HEK293T (cell line): ENCODE measurements at regions not wholly inside any gene's neighbourhood (a gene's known extent, or its start where the extent isn't known, plus 50 kb on each side); places are given as distances from the start of the nearest gene placed in this dataset.

Experiments used
- CTCF ChIA-PET: fragments of 350-600 bp; formaldehyde crosslinking; extraction: SDS; loops from one replicate; lab custom pipeline; 2021; ENCODE audit warnings: antibody characterized with exemption, inconsistent platforms; lab: Yijun Ruan, JAX
- POLR2A ChIA-PET: fragments of 350-600 bp; formaldehyde crosslinking; extraction: SDS; loops from one replicate; lab custom pipeline; 2020; ENCODE audit warnings: antibody characterized with exemption, inconsistent platforms; lab: Yijun Ruan, JAX
- DNase-seq: peaks from one replicate; pipeline ENCODE4 v3.0.0; 2012; ENCODE audit warnings: mixed read lengths; ENCODE audit errors: extremely low spot score
- ARNT ChIP-seq: fragments of 450-650 bp; IDR thresholded peaks from 2 replicates; pipeline ENCODE4 v1.6.1; 2017; ENCODE audit warnings: mild to moderate bottlenecking
- BHLHE40 ChIP-seq: fragments of 450-650 bp; IDR thresholded peaks from 2 replicates; pipeline ENCODE4 v1.6.1; 2016; ENCODE audit warnings: mild to moderate bottlenecking, moderate library complexity, borderline replicate concordance
- CTBP1 ChIP-seq: fragments of 450-650 bp; IDR thresholded peaks from 2 replicates; pipeline ENCODE4 v1.6.1; 2016; ENCODE audit warnings: borderline replicate concordance
- ELF4 ChIP-seq: fragments of 450-650 bp; IDR thresholded peaks from 2 replicates; pipeline ENCODE4 v1.6.1; 2017; ENCODE audit warnings: antibody characterized with exemption
- FOXA1 ChIP-seq: fragments of 450-650 bp; IDR thresholded peaks from 2 replicates; pipeline ENCODE4 v1.6.1; 2016; ENCODE audit warnings: mild to moderate bottlenecking
- FOXK2 ChIP-seq: fragments of 450-650 bp; IDR thresholded peaks from 2 replicates; pipeline ENCODE4 v1.6.1; 2016; ENCODE audit warnings: mild to moderate bottlenecking
- FOXM1 ChIP-seq: fragments of 450-650 bp; IDR thresholded peaks from 2 replicates; pipeline ENCODE4 v1.6.1; 2017; ENCODE audit warnings: mild to moderate bottlenecking, borderline replicate concordance
- HDGF ChIP-seq: fragments of 450-650 bp; IDR thresholded peaks from 2 replicates; pipeline ENCODE4 v1.6.1; 2017; ENCODE audit warnings: antibody characterized with exemption, borderline replicate concordance
- L3MBTL2 ChIP-seq: fragments of 450-650 bp; conservative IDR thresholded peaks from 2 replicates; pipeline ENCODE4 v1.6.1; 2016; ENCODE audit warnings: mild to moderate bottlenecking
- LEF1 ChIP-seq: fragments of 450-650 bp; IDR thresholded peaks from 2 replicates; pipeline ENCODE4 v1.6.1; 2017; ENCODE audit warnings: mild to moderate bottlenecking, borderline replicate concordance
- NFRKB ChIP-seq: fragments of 450-650 bp; IDR thresholded peaks from 2 replicates; pipeline ENCODE4 v1.6.1; 2016; ENCODE audit warnings: mild to moderate bottlenecking, moderate library complexity
- PKNOX1 ChIP-seq: fragments of 450-650 bp; IDR thresholded peaks from 2 replicates; pipeline ENCODE4 v1.6.1; 2016
- SP1 ChIP-seq: fragments of 450-650 bp; IDR thresholded peaks from 2 replicates; pipeline ENCODE4 v1.6.1; 2017
- SUZ12 ChIP-seq: fragments of 450-650 bp; IDR thresholded peaks from 2 replicates; pipeline ENCODE4 v1.6.1; 2016; ENCODE audit warnings: mild to moderate bottlenecking
- TARDBP ChIP-seq: fragments of 450-650 bp; IDR thresholded peaks from 2 replicates; pipeline ENCODE4 v1.6.1; 2016
- ZNF384 ChIP-seq: fragments of 450-650 bp; IDR thresholded peaks from 2 replicates; pipeline ENCODE4 v1.6.1; 2016

GRCh38 chr18:75154259-75154658 is 54.7 kb downstream of the PTGR3 start:
- CTCF ChIA-PET = no interaction called here
- DNase-seq = no peak
- POLR2A ChIA-PET = no interaction called here
- TF ChIP-seq FOXA1 (no peak), LEF1 (no peak), HDGF (no peak), L3MBTL2 (no peak), SP1 (no peak), NFRKB (no peak)

- TF ChIP-seq ELF4 (no peak), SUZ12 (no peak), SP1 (no peak), PKNOX1 (no peak), HDGF (no peak), FOXA1 (no peak), ZNF384 (no peak), L3MBTL2 (no peak), TARDBP (no peak), CTBP1 (no peak), FOXM1 (no peak), BHLHE40 (no peak), FOXK2 (no peak), ARNT (no peak)
- ChIA-PET CTCF (no interaction called here), POLR2A (no interaction called here)
- no peak for DNase-seq
Measured at GRCh38 chr18:75143851-75144250, 65.1 kb downstream of the PTGR3 start.

- no peak for DNase-seq
- POLR2A ChIA-PET = no interaction called here
- no peak for TF ChIP-seq NFRKB
- TF ChIP-seq BHLHE40 = no peak
- no peak for TF ChIP-seq LEF1
- no peak for TF ChIP-seq ZNF384
- no peak for TF ChIP-seq CTBP1
- TF ChIP-seq TARDBP = no peak
- no peak for TF ChIP-seq L3MBTL2
- TF ChIP-seq PKNOX1 = no peak
- TF ChIP-seq ELF4 = no peak
- TF ChIP-seq ARNT = no peak
- no peak for TF ChIP-seq FOXM1
- no peak for TF ChIP-seq FOXA1
- no peak for TF ChIP-seq HDGF
- no peak for TF ChIP-seq SP1
- TF ChIP-seq SUZ12 = no peak
- no peak for TF ChIP-seq FOXK2
- CTCF ChIA-PET = no interaction called here
Measured at GRCh38 chr18:75142677-75143076, 66.3 kb downstream of the PTGR3 start.

GRCh38 chr18:75141734-75142133 is 67.2 kb downstream of the PTGR3 start:
- DNase-seq = no peak
- TF ChIP-seq CTBP1 (no peak), SP1 (no peak), BHLHE40 (no peak), L3MBTL2 (no peak), LEF1 (no peak), ZNF384 (no peak), PKNOX1 (no peak), TARDBP (no peak), FOXM1 (no peak), ARNT (no peak), FOXA1 (no peak)
- ChIA-PET CTCF (no interaction called here), POLR2A (no interaction called here)

- TF ChIP-seq ARNT = no peak
- TF ChIP-seq ZNF384 = no peak
- no peak for TF ChIP-seq L3MBTL2
- no peak for TF ChIP-seq NFRKB
- TF ChIP-seq FOXM1 = no peak
- TF ChIP-seq SUZ12 = no peak
- TF ChIP-seq PKNOX1 = no peak
- no peak for TF ChIP-seq TARDBP
- no peak for TF ChIP-seq HDGF
- no peak for TF ChIP-seq FOXA1
- TF ChIP-seq SP1 = no peak
- no peak for TF ChIP-seq BHLHE40
- DNase-seq = no peak
- ChIA-PET POLR2A (no interaction called here), CTCF (no interaction called here)
Measured at GRCh38 chr18:75141166-75141565, 67.8 kb downstream of the PTGR3 start.

GRCh38 chr18:75140296-75140695 is 68.6 kb downstream of the PTGR3 start:
- DNase-seq = no peak
- no peak for TF ChIP-seq LEF1
- TF ChIP-seq ARNT = no peak
- no peak for TF ChIP-seq SUZ12
- TF ChIP-seq FOXK2 = no peak
- TF ChIP-seq PKNOX1 = no peak
- no peak for TF ChIP-seq NFRKB
- no peak for TF ChIP-seq HDGF
- no peak for TF ChIP-seq SP1
- TF ChIP-seq TARDBP = no peak
- no peak for TF ChIP-seq L3MBTL2
- TF ChIP-seq ZNF384 = no peak
- TF ChIP-seq ELF4 = no peak
- no peak for TF ChIP-seq BHLHE40
- TF ChIP-seq FOXM1 = no peak
- no peak for TF ChIP-seq FOXA1
- TF ChIP-seq CTBP1 = no peak
- POLR2A ChIA-PET = no interaction called here
- CTCF ChIA-PET = no interaction called here
